T-helper 2 cell (primary cell): ENCODE measurements at regions not wholly inside any gene's neighbourhood (a gene's known extent, or its start where the extent isn't known, plus 50 kb on each side); places are given as distances from the start of the nearest gene placed in this dataset.
A peak's percentile ranks its signal among the peaks of the same experiment; 100 is the strongest.
"Not testable (repeated sequence)": the region's sequence is repeated elsewhere in the genome, so short reads cannot be mapped to it uniquely, and the experiment has no call there.

Experiments
- DNase-seq, 5 experiments: peaks; one replicate each; pipeline versions ENCODE4 v3.0.0 to v3.0.0-alpha.2; 2012 to 2022

GRCh38 chr1:93773049-93773838 lies 91.6 kb upstream of the BCAR3 start:
- DNase-seq, result no peak

GRCh38 chr1:93771843-93772242 lies 90.2 kb upstream of the BCAR3 start:
- no peak for DNase-seq

GRCh38 chr1:93770640-93771039 lies 89.0 kb upstream of the BCAR3 start:
- DNase-seq, result peak in 1 of 5 experiments; percentile 29

GRCh38 chr1:93769777-93770176 lies 88.1 kb upstream of the BCAR3 start:
- DNase-seq, result no peak

- no peak for DNase-seq
These were observed 86.8 kb upstream of the BCAR3 start for GRCh38 chr1:93768380-93768863.

GRCh38 chr1:93766451-93766850 lies 84.8 kb upstream of the BCAR3 start:
- no peak for DNase-seq

GRCh38 chr1:93765099-93765498 lies 83.5 kb upstream of the BCAR3 start:
- DNase-seq, result no peak

GRCh38 chr1:93764366-93764750 lies 82.7 kb upstream of the BCAR3 start:
- peak in 1 of 5 experiments; percentile 24 for DNase-seq

GRCh38 chr1:93763704-93764365 lies 82.2 kb upstream of the BCAR3 start:
- peak in 1 of 5 experiments; percentile 61 for DNase-seq

GRCh38 chr1:93758842-93759515 lies 77.3 kb upstream of the BCAR3 start:
- DNase-seq, result peak in 2 of 5 experiments; percentile 46 to 87

GRCh38 chr1:93757256-93758036 lies 75.8 kb upstream of the BCAR3 start:
- DNase-seq, result no peak

GRCh38 chr1:93756657-93757056 lies 75.0 kb upstream of the BCAR3 start:
- no peak for DNase-seq

GRCh38 chr1:93755251-93755715 lies 73.6 kb upstream of the BCAR3 start:
- DNase-seq, result not testable (repeated sequence)

GRCh38 chr1:93753791-93754763 lies 72.4 kb upstream of the BCAR3 start:
- no peak for DNase-seq

GRCh38 chr1:93751377-93752250 lies 70.0 kb upstream of the BCAR3 start:
- peak in 2 of 5 experiments; percentile 36 to 49 for DNase-seq

- DNase-seq, result no peak
These were observed 69.3 kb upstream of the BCAR3 start for GRCh38 chr1:93750955-93751354.

- DNase-seq, result peak in 1 of 5 experiments; percentile 40
These were observed 68.3 kb upstream of the BCAR3 start for GRCh38 chr1:93749894-93750301.

- DNase-seq, result no peak
These were observed 67.8 kb upstream of the BCAR3 start for GRCh38 chr1:93749487-93749886.

GRCh38 chr1:93746021-93746812 lies 64.6 kb upstream of the BCAR3 start:
- no peak for DNase-seq
